ENCODE measurements at regions not wholly inside any gene's neighbourhood (a gene's known extent, or its start where the extent isn't known, plus 50 kb on each side); places are given as distances from the start of the nearest gene placed in this dataset.
"Not testable (repeated sequence)": the region's sequence is repeated elsewhere in the genome, so short reads cannot be mapped to it uniquely, and the experiment has no call there.

- H3K4me3 ChIP-seq (ENCODE audit: control insufficient read depth, low read depth, low read length), result no peak overlapping the region
- no peak for DNase-seq (ENCODE audit: low read depth)
- TF ChIP-seq CTCF (conservative IDR thresholded peaks at IDR 0.05; ENCODE audit: control insufficient read depth, insufficient read depth, low read depth, low read length), result no peak
Observed at GRCh38 chr2:15693382-15693781, 101.7 kb downstream of the DDX1 start.

DNA sequence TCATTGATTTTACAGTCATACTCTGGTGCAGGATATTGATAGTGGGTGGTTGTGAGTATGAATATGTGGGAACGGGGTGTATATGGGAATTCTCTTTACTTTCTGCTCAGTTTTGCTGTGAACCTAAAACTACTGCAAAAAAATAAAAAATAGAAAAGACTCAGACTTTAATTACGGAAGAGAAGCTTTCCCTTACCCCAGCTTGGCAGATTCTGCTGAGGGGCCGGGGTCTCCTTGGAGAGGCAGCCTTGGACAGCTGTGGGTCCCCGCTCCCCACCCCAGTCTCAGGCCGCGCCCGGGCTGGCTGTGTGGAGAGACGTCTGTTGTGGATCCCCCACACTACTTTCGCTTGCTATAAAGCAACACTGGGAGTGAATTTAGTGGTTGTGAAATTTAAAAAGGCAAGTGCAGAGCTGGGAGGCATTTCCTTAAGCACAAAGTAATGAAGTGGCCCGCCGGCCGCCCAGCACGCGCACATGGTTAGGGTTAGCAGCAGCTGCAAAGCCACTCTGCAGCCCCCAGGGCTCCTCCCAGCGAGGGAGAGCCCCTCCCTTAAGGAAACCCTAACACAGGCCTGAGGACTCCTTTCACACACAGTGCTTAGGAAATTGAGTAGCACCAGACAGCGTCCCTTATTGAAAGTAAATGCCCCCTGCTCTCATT is 102.4 kb downstream of the DDX1 start:
- H3K4me3 ChIP-seq (ENCODE audit: control insufficient read depth, low read depth, low read length), result no peak overlapping the region
- no peak for TF ChIP-seq CTCF (conservative IDR thresholded peaks at IDR 0.05; ENCODE audit: control insufficient read depth, insufficient read depth, low read depth, low read length)
- no peak for DNase-seq (ENCODE audit: low read depth)

DNA sequence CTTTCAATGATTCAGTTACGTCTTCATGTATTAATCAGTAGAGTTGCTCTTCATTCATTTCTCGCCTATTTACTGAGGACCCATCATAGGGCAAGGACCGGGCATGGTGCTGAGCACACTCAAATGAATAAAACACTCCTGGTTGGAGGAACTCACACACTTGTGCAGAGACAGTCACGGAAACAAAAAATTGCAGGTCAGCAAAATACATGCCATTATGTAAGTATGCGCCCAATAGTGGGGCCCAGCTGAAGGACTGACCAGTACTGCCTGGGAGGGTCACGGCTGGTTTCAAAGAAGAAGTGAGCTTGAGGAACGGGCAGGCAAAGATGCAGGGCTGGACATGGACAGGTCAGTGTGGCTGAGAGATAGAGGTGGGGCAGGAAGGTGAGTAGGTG is 102.9 kb downstream of the DDX1 start:
- no peak for TF ChIP-seq CTCF (conservative IDR thresholded peaks at IDR 0.05; ENCODE audit: control insufficient read depth, insufficient read depth, low read depth, low read length)
- H3K4me3 ChIP-seq (ENCODE audit: control insufficient read depth, low read depth, low read length), result no peak overlapping the region
- no peak for DNase-seq (ENCODE audit: low read depth)

- H3K4me3 ChIP-seq (ENCODE audit: control insufficient read depth, low read depth, low read length), result no peak overlapping the region
- no peak for TF ChIP-seq CTCF (conservative IDR thresholded peaks at IDR 0.05; ENCODE audit: control insufficient read depth, insufficient read depth, low read depth, low read length)
- no peak for DNase-seq (ENCODE audit: low read depth)
Observed at GRCh38 chr2:15695582-15696330, 104.1 kb downstream of the DDX1 start.

DNA sequence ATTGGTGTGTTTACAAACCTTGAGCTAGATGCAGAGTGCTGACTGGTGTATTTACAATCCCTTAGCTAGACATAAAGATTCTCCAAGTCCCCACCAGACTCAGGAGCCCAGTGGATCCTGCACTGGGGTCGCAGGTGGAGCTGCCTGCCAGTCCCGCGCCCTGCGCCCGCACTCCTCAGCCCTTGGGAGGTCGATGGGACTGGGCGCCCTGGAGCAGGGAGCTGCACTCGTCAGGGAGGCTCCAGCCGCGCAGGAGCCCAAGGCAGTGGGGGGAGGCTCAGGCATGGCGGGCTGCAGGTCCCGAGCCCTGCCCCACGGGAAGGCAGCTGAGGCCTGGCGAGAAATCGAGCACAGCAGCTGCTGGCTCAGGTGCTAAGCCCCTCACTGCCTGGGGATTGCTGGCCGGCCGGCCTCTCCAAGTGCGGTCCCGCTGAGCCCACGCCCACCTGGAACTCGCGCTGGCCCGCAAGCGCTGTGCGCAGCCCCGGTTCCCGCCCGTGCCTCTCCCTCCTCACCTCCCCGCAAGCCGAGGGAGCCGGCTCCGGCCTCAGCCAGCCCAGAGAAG is 105.0 kb downstream of the DDX1 start:
- not testable (repeated sequence) for DNase-seq (ENCODE audit: low read depth); H3K4me3 ChIP-seq (ENCODE audit: control insufficient read depth, low read depth, low read length)

DNA sequence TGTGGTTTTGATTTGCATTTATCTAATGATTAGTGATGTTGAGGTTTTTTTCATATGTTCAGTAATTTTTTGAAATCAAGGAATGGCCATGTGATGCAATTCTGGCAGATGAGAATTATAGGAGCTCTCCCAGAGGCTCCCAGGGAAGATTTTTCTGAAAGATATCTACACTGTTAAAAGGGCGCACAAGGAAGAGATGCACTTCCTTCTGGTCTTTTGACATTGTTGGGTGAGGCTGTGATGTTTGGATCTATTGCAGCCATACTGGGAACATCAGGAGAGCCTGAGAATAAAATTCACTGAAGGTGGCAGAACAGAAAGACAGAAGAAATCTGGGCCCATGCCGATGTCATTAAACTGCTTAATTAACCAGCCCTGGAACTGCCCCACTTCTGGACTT is 108.5 kb downstream of the DDX1 start:
- no peak for DNase-seq (ENCODE audit: low read depth)
- no peak overlapping the region for H3K4me3 ChIP-seq (ENCODE audit: control insufficient read depth, low read depth, low read length)
- TF ChIP-seq CTCF (conservative IDR thresholded peaks at IDR 0.05; ENCODE audit: control insufficient read depth, insufficient read depth, low read depth, low read length), result no peak

DNA sequence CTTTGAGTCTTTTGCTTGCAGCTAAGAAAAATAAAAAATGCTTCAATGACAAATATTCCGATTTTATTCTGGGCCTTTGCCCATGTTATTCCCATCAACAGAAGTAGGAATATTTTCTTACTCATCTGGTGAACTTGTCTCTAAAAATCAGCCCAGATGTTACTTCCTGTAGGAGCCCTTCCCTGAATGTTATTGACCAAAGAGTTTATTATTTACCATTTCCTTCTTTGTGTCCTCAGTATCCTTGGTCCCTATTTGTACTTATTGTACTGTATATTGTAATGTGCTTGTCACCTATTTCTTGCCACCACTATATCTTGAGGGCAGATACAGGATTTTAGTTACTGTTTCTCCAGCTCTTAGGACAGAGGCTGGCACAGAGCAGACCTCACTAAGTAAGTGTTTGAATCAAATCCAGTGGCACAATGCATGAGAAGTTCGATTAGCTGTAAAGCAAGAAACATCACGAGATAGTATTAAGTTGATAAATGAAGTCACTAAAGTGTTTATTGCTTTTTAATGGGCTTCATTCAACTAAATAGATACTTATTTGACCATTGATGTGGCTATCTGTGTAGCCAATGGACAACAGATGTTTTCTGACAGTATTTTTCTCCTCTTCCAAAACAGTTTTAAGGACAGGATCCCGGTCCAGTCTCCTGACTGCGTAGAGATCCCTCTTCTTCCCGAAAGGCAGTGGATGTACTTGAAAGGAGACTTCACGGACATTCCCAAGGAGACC is 109.1 kb downstream of the DDX1 start:
- H3K4me3 ChIP-seq (ENCODE audit: control insufficient read depth, low read depth, low read length), result no peak overlapping the region
- TF ChIP-seq CTCF (conservative IDR thresholded peaks at IDR 0.05; ENCODE audit: control insufficient read depth, insufficient read depth, low read depth, low read length), result no peak
- no peak for DNase-seq (ENCODE audit: low read depth)
